GM21723 (cell line): ENCODE measurements at regions not wholly inside any gene's neighbourhood (a gene's known extent, or its start where the extent isn't known, plus 50 kb on each side); places are given as distances from the start of the nearest gene placed in this dataset.
A peak's percentile ranks its signal among the peaks of the same experiment; 100 is the strongest.

Experiments
- ATAC-seq: cut with Tn5 transposase; IDR thresholded peaks from one replicate; pipeline ENCODE4 v1.9.1; 2021; ENCODE audit warnings: mild to moderate bottlenecking, moderate library complexity; ENCODE audit not compliant: unreplicated experiment

GRCh38 chr6:159118924-159119323, 50.3 kb upstream of the FNDC1 start:
- ATAC-seq, result no peak

GRCh38 chr6:159117563-159117962, 51.6 kb upstream of the FNDC1 start:
- no peak for ATAC-seq

GRCh38 chr6:159117046-159117445, 52.2 kb upstream of the FNDC1 start:
- ATAC-seq, result no peak

- ATAC-seq, result peak; percentile 80
These were observed 52.9 kb upstream of the FNDC1 start for GRCh38 chr6:159116343-159116742.

GRCh38 chr6:159114569-159114968, 54.6 kb upstream of the FNDC1 start:
- no peak for ATAC-seq

GRCh38 chr6:159113223-159113622, 56.0 kb upstream of the FNDC1 start:
- ATAC-seq, result no peak

GRCh38 chr6:159112714-159113113, 56.5 kb upstream of the FNDC1 start:
- ATAC-seq, result no peak

GRCh38 chr6:159110748-159111147, 58.5 kb upstream of the FNDC1 start:
- no peak for ATAC-seq

- no peak for ATAC-seq
These were observed 59.2 kb upstream of the FNDC1 start for GRCh38 chr6:159110013-159110412.

GRCh38 chr6:159109391-159109790, 59.8 kb upstream of the FNDC1 start:
- no peak for ATAC-seq

- no peak for ATAC-seq
These were observed 60.7 kb upstream of the FNDC1 start for GRCh38 chr6:159108426-159108985.

GRCh38 chr6:159107451-159108260, 61.5 kb upstream of the FNDC1 start:
- ATAC-seq, result no peak

GRCh38 chr6:159106627-159107241, 61.9 kb upstream of the TAGAP start:
- peak; percentile 84 for ATAC-seq

GRCh38 chr6:159105716-159106115, 60.9 kb upstream of the TAGAP start:
- no peak for ATAC-seq

- ATAC-seq, result peak; percentile 32
These were observed 60.1 kb upstream of the TAGAP start for GRCh38 chr6:159104931-159105330.

GRCh38 chr6:159104163-159104925, 59.6 kb upstream of the TAGAP start:
- peak; percentile 59 for ATAC-seq

- no peak for ATAC-seq
These were observed 58.8 kb upstream of the TAGAP start for GRCh38 chr6:159103396-159104162.

GRCh38 chr6:159102373-159103160, 57.8 kb upstream of the TAGAP start:
- no peak for ATAC-seq

- ATAC-seq, result no peak
These were observed 56.9 kb upstream of the TAGAP start for GRCh38 chr6:159101656-159102055.
